IPS-20b (cell line): ENCODE measurements at regions not wholly inside any gene's neighbourhood (a gene's known extent, or its start where the extent isn't known, plus 50 kb on each side); places are given as distances from the start of the nearest gene placed in this dataset.
"Not testable (repeated sequence)": the region's sequence is repeated elsewhere in the genome, so short reads cannot be mapped to it uniquely, and the experiment has no call there.

ENCODE experiments used
- H3K27ac ChIP-seq: one replicate; pipeline ENCODE4 v1.5.1; 2013; ENCODE audit warnings: low read length
- H3K27me3 ChIP-seq: 2 replicates; pipeline ENCODE4 v1.6.1; 2013; ENCODE audit warnings: mild to moderate bottlenecking, low read length, inconsistent platforms; ENCODE audit not compliant: insufficient read depth
- H3K36me3 ChIP-seq: 2 replicates; pipeline ENCODE4 v1.6.1; 2013; ENCODE audit warnings: low read depth, mild to moderate bottlenecking, inconsistent platforms, low read length, moderate library complexity; ENCODE audit not compliant: insufficient read depth
- H3K4me1 ChIP-seq: 2 replicates; pipeline ENCODE4 v1.6.1; 2013; ENCODE audit warnings: mild to moderate bottlenecking, control low read depth, inconsistent platforms, low read length, moderate library complexity; ENCODE audit not compliant: insufficient read depth
- H3K4me3 ChIP-seq: 2 replicates; pipeline ENCODE4 v1.5.1; 2013; ENCODE audit warnings: mild to moderate bottlenecking, low read length, inconsistent platforms
- H3K9ac ChIP-seq: 2 replicates; pipeline ENCODE4 v1.6.1; 2013; ENCODE audit warnings: low read depth, mild to moderate bottlenecking, inconsistent platforms, low read length, moderate library complexity
- H3K9me3 ChIP-seq: 2 replicates; pipeline ENCODE4 v1.6.1; 2013; ENCODE audit warnings: mild to moderate bottlenecking, low read depth, low read length, inconsistent platforms; ENCODE audit not compliant: insufficient read depth

DNA sequence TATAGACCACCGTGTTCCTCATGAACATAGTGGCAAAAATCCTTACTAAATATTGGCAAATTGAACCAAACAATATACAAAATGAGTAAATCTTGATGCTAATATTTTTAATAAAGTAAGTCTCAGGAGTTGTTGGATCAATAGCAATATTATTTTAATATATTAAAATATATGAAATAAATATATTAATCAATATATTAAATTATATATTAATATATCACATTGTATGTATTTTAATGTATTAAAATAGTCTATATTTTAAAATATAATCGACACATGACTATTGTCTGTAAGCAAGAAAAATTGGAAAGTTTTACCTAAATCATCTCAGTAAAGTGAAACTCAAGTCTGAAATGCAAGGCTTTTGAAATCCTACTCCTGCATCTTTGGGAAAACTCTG lies 78.9 kb upstream of the GJB6 start:
- no peak overlapping the region for H3K27ac ChIP-seq
- no peak overlapping the region for H3K4me3 ChIP-seq
- peaks cover 3% of the 10 kb centered on the region; the same call in 1 of the 2 replicates for H3K9me3 ChIP-seq
- no peaks in the 10 kb centered on the region for H3K27me3 ChIP-seq
- H3K36me3 ChIP-seq = no peaks in the 10 kb centered on the region
- no peaks in the 10 kb centered on the region for H3K4me1 ChIP-seq
- no peak overlapping the region for H3K9ac ChIP-seq

DNA sequence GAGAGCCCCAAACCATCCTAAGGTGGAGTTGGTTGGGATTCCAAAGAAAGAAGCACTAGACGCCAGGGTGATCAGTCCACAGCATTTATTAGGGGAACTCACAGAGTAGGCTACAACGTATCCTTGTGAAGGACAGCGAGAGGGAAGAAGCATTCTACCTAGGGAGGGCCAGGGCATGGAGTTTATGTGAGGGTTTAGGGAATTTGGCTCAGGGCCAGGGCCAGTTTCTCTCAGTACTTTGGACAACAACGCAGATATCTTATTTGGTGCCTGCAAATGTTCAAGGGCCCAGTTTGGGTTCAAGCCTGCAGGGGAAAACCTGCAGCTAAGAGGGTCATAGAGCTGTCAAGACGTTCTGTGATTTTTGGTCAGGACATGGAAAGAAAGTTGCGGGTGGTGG lies 73.9 kb upstream of the GJB6 start:
- no peaks in the 10 kb centered on the region for H3K36me3 ChIP-seq
- H3K27me3 ChIP-seq = peaks cover 4% of the 10 kb centered on the region; the same call in 1 of the 2 replicates
- H3K27ac ChIP-seq = no peak overlapping the region
- peaks cover 3% of the 10 kb centered on the region; the same call in 1 of the 2 replicates for H3K9me3 ChIP-seq
- no peak overlapping the region for H3K4me3 ChIP-seq
- H3K4me1 ChIP-seq = no peaks in the 10 kb centered on the region
- H3K9ac ChIP-seq = no peak overlapping the region

DNA sequence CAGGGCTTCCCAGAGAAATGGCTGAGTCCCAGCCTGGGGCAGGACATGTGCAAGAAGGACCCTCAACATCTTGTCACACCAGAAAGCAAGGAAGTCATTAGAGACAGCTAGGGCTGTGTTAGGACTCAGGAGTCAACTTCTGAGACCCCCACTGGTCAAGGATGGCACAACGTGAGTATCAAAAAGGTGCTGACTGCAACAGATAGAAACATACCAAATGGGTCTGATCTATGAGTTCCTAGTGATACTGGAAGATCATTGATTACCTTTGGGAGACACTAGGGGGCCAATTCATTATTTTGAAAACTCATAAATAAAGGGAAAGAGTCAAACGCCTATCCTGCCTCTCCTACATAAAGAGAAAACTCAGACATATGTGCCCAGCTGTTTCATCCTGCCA lies 73.5 kb upstream of the GJB6 start:
- Histone ChIP-seq H3K27ac (no peak overlapping the region), H3K9ac (no peak overlapping the region), H3K27me3 (peaks cover 8% of the 10 kb centered on the region; the same call in 1 of the 2 replicates), H3K9me3 (peaks cover 3% of the 10 kb centered on the region; the same call in 1 of the 2 replicates), H3K4me1 (no peaks in the 10 kb centered on the region), H3K4me3 (no peak overlapping the region), H3K36me3 (no peaks in the 10 kb centered on the region)

DNA sequence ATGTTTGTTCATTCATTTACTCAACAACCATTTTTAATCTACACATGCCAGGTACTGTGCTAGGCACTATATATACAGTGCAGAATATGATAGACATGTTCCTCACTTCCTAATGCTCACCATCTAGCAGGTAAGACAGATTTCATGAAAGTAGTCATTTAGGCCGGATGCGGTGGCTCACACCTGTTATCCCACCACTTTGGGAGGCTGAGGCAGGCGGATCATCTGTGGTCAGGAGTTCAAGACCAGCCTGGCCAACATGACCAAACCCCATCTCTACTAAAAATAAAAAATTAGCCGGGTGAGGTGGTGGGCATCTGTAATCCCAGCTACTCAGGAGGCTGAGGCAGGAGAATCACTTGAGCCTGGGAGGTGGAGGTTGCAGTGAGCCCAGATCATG lies 71.9 kb upstream of the GJB6 start:
- H3K9ac ChIP-seq, H3K27ac ChIP-seq, H3K36me3 ChIP-seq: not testable (repeated sequence)

DNA sequence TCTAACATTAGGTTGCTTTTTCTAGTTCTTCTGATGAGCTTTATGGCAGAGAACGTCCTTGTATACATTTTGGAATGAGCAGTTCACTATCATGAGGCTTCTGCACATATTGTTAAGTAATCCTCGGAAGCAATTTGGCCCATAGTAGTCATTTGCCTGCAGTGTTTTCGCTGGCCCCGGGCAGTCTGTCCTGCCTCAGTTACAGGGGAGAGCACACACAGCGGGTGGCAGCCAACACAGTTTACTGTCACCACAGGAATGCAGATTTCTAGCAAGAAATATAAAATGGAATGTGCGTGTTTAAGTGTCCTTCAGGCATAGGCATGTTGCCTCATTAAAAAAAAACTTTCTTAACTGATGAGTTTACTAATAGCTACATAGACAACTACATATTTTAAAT lies 71.5 kb upstream of the GJB6 start:
- Histone ChIP-seq H3K36me3 (no peaks in the 10 kb centered on the region), H3K4me3 (no peak overlapping the region), H3K27me3 (peaks cover 10% of the 10 kb centered on the region; the same call in 1 of the 2 replicates), H3K9me3 (peaks cover 3% of the 10 kb centered on the region; the same call in 1 of the 2 replicates), H3K27ac (no peak overlapping the region), H3K9ac (no peak overlapping the region), H3K4me1 (no peaks in the 10 kb centered on the region)

More for the DNA sequence above, 71.9 kb upstream of the GJB6 start:
- H3K4me3 ChIP-seq, H3K9me3 ChIP-seq, H3K4me1 ChIP-seq: not testable (repeated sequence)
- H3K27me3 ChIP-seq = peaks cover 10% of the 10 kb centered on the region; the same call in 1 of the 2 replicates

DNA sequence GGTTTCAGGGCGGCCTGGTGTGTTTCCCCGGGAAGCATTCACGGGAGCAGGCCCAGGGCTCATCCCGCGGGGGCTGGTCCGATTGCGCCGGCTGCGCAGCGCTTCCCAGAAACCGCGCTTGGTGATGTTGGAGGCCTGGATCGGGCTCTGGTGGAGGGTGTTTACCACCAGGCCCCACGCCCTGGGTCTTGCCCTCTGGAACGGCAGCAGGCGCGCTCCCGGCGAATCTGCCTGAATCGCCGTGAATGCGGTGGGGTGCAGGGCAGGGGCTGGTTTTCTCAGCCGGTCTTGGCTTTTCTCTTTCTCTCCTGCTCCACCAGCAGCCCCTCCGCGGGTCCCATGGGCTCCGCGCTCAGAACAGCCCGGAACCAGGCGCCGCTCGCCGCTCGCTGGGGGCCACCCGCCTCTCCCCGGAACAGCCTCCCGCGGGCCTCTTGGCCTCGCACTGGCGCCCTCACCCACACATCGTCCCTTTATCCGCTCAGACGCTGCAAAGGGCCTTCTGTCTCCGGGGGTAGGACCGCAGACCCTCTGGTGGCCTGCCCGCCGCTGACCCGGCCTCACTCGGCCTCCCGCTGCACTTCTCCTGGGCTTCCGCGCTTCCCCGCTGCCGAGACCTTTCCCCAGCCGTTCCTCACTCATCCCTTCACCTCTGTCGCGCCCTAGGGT lies 69.4 kb upstream of the GJB6 start:
- Histone ChIP-seq H3K4me3 (peak overlapping the region; percentile 52; the same call in 1 of the 2 replicates), H3K9ac (no peak overlapping the region), H3K27me3 (peaks cover 10% of the 10 kb centered on the region; the same call in 1 of the 2 replicates), H3K27ac (no peak overlapping the region), H3K4me1 (no peaks in the 10 kb centered on the region), H3K9me3 (no peaks in the 10 kb centered on the region), H3K36me3 (no peaks in the 10 kb centered on the region)

DNA sequence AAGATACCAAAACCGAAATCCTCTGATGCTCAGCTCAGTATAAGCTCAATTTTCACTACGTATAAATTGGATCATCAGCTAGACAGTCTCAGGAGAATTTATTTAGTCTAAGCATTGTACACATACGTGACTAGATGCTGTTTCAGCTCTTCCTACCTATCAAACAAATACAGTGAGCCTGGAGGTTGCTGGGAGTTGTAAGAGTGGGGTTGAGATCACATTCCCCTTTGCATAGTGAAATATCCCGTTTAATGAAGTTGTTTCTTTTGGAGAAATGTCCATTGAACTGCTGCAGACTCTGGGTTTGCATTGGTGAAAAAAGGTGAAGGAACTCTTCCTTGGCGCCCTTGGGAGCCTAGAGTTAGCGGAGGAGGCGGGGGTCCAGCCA lies 68.9 kb upstream of the GJB6 start:
- no peaks in the 10 kb centered on the region for H3K4me1 ChIP-seq
- no peaks in the 10 kb centered on the region for H3K36me3 ChIP-seq
- peaks cover 10% of the 10 kb centered on the region; the same call in 1 of the 2 replicates for H3K27me3 ChIP-seq
- no peaks in the 10 kb centered on the region for H3K9me3 ChIP-seq
- H3K4me3 ChIP-seq = peak overlapping the region; percentile 52; the same call in 1 of the 2 replicates
- no peak overlapping the region for H3K9ac ChIP-seq
- no peak overlapping the region for H3K27ac ChIP-seq

DNA sequence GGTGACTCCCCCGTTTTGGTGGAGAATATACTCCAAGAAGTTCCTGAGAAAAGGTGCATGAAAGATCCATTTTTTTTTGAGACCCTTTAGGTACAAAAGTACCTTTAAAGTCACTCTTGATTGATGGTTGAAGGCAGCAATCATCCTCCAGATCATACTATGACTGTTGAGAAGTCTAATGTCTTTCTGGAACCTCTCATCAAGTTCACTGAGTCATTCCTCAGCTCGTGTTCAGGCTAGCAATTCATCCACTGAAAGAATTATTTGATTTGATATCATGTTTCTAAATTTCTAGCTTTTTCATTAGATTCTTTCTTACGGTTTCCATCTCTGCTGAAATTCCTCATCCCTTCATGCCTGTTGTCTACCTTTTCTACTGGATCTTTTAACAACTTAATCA lies 65.1 kb upstream of the GJB6 start:
- H3K27me3 ChIP-seq = peaks cover 10% of the 10 kb centered on the region; the same call in 1 of the 2 replicates
- no peak overlapping the region for H3K9ac ChIP-seq
- no peaks in the 10 kb centered on the region for H3K36me3 ChIP-seq

DNA sequence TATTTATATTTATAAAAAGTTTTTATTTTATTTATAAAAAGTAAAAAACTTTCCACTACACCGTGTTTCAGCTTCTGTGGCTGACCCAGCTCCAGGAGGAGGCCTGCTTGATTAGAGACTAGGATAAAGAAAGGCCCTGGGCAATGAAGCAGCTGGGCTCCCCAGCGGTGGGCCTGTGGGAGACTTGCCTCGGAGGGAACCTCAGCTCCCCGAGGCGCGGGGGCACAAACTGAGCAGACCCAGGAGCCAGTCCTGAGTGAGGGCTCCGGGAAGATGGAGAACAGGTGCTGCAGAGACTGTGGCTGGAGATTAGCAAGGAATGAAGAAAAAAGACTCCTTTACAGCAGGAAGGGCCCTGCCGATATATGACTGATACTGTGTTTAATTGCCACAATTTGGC lies 63.8 kb upstream of the GJB6 start:
- peaks cover 6% of the 10 kb centered on the region; the same call in 1 of the 2 replicates for H3K27me3 ChIP-seq
- no peak overlapping the region for H3K27ac ChIP-seq
- H3K36me3 ChIP-seq = no peaks in the 10 kb centered on the region
- H3K9ac ChIP-seq = no peak overlapping the region
- no peaks in the 10 kb centered on the region for H3K9me3 ChIP-seq
- H3K4me3 ChIP-seq = no peak overlapping the region
- H3K4me1 ChIP-seq = no peaks in the 10 kb centered on the region

More for the DNA sequence above, 65.1 kb upstream of the GJB6 start:
- H3K27ac ChIP-seq = no peak overlapping the region
- no peaks in the 10 kb centered on the region for H3K9me3 ChIP-seq
- H3K4me3 ChIP-seq = no peak overlapping the region
- H3K4me1 ChIP-seq = no peaks in the 10 kb centered on the region

DNA sequence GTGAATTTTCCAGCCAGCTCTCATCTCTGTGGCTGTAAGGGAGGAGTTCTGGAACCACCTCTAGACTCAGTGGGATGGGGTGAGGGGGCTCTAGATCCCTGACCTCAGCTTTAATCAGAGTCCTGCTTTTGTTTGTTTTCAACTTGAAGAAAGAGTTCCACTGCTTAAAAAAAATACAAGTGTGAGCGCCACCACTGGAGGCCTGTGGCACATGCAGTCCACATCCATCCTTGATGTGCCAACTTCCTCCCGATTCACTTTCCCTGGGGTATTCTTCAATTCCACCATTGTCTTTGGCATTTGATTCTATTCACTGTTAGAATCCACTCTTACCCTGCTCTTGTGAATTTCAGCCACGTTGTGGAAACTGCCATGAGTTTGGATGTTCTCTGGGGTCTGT lies 62.4 kb upstream of the GJB6 start:
- H3K9ac ChIP-seq = no peak overlapping the region
- H3K9me3 ChIP-seq = no peaks in the 10 kb centered on the region
- no peak overlapping the region for H3K27ac ChIP-seq
- no peaks in the 10 kb centered on the region for H3K4me1 ChIP-seq
- no peak overlapping the region for H3K4me3 ChIP-seq
- H3K36me3 ChIP-seq = no peaks in the 10 kb centered on the region
- H3K27me3 ChIP-seq = no peaks in the 10 kb centered on the region

DNA sequence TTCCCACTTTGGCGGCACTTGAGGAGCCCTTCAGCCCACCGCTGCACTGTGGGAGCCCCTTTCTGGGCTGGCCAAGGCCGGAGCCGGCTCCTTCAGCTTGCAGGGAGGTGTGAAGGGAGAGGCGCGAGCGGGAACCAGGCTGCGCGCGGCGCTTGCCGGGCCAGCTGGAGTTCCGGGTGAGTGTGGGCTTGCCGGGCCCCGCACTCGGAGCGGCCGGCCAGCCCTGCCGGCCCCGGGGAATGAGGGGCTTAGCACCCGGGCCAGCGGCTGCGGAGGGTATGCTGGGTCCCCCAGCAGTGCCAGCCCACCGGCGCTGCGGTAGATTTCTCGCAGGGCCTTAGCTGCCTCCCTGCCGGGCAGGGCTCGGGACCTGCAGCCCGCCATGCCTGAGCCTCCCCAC lies 60.2 kb upstream of the GJB6 start:
- H3K9ac ChIP-seq, H3K36me3 ChIP-seq, H3K4me1 ChIP-seq, H3K9me3 ChIP-seq, H3K4me3 ChIP-seq, H3K27ac ChIP-seq, H3K27me3 ChIP-seq: not testable (repeated sequence)

DNA sequence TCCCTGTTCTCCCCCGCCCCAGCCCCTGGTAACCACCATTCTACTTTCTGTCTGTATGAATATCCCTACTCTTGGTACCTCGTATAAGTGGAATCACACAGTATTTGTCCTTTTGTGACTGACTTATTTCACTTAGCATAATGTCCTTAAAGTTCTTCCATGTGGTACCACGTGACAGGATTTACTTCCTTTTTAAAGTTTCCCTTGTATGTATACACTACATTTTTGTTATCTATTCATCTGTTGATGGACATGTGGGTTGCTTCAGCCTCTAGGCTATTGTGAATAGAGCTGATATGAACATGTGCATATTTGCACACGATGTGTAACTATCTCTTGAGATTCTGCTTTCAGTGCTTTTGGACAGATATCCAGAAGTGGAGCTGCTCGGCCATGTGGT lies 59.6 kb upstream of the GJB6 start:
- Histone ChIP-seq H3K4me3 (no peak overlapping the region), H3K9me3 (peaks cover 3% of the 10 kb centered on the region; the same call in 1 of the 2 replicates)

More for the DNA sequence above, 59.6 kb upstream of the GJB6 start:
- Histone ChIP-seq H3K36me3 (no peaks in the 10 kb centered on the region), H3K4me1 (no peaks in the 10 kb centered on the region), H3K27me3 (no peaks in the 10 kb centered on the region), H3K9ac (no peak overlapping the region), H3K27ac (no peak overlapping the region)
